ENCODE measurements at regions not wholly inside any gene's neighbourhood (a gene's known extent, or its start where the extent isn't known, plus 50 kb on each side); places are given as distances from the start of the nearest gene placed in this dataset.
"Not testable (repeated sequence)": the region's sequence is repeated elsewhere in the genome, so short reads cannot be mapped to it uniquely, and the experiment has no call there.

GRCh38 chr4:63063760-63064159, 1345.5 kb downstream of the TECRL start:
- no peak for DNase-seq
- no peak overlapping the region for H3K4me3 Mint-ChIP-seq
- Histone ChIP-seq H3K9me3 (ENCODE audit: control insufficient read depth, low read length) (no peaks in the 10 kb centered on the region), H3K27me3 (ENCODE audit: control insufficient read depth, insufficient read depth, low read length, poor library complexity, severe bottlenecking) (no peaks in the 10 kb centered on the region), H3K4me1 (ENCODE audit: control insufficient read depth, insufficient read depth, low read length) (no peaks in the 10 kb centered on the region), H3K4me3 (ENCODE audit: low read length) (no peak overlapping the region), H3K27ac (ENCODE audit: low read depth, low read length) (no peak overlapping the region), H3K36me3 (ENCODE audit: control insufficient read depth, insufficient read depth, low read length) (no peaks in the 10 kb centered on the region), H3K9ac (ENCODE audit: extremely low read depth, low read length, poor library complexity, severe bottlenecking) (no peak overlapping the region)
- no peaks in the 10 kb centered on the region for H3K36me3 Mint-ChIP-seq (ENCODE audit: low read depth)
- no peak for TF ChIP-seq CTCF (conservative IDR thresholded peaks at IDR 0.05)
- WGBS, 2 experiments (ENCODE audit: insufficient coverage in 1 of 2, insufficient read length in 1 of 2): 76% methylated on average over 4 of the region's 4 CpGs; no CpG with 5 or more reads in 1 of the 2 experiments
- no peaks in the 10 kb centered on the region for H3K9me3 Mint-ChIP-seq
- no peaks in the 10 kb centered on the region for H3K27me3 Mint-ChIP-seq (ENCODE audit: insufficient read depth)
- H3K4me1 Mint-ChIP-seq: no peaks in the 10 kb centered on the region
- H3K27ac Mint-ChIP-seq: no peak overlapping the region

- H3K27ac ChIP-seq (ENCODE audit: low read depth, low read length); H3K4me3 Mint-ChIP-seq; H3K9me3 ChIP-seq (ENCODE audit: control insufficient read depth, low read length); H3K4me3 ChIP-seq (ENCODE audit: low read length); DNase-seq; H3K36me3 Mint-ChIP-seq (ENCODE audit: low read depth); H3K27ac Mint-ChIP-seq; H3K4me1 Mint-ChIP-seq; H3K36me3 ChIP-seq (ENCODE audit: control insufficient read depth, insufficient read depth, low read length); H3K27me3 ChIP-seq (ENCODE audit: control insufficient read depth, insufficient read depth, low read length, poor library complexity, severe bottlenecking); H3K9me3 Mint-ChIP-seq; H3K27me3 Mint-ChIP-seq (ENCODE audit: insufficient read depth); H3K9ac ChIP-seq (ENCODE audit: extremely low read depth, low read length, poor library complexity, severe bottlenecking); H3K4me1 ChIP-seq (ENCODE audit: control insufficient read depth, insufficient read depth, low read length): not testable (repeated sequence)
- WGBS, 2 experiments (ENCODE audit: insufficient coverage in 1 of 2, insufficient read length in 1 of 2): 76 to 92% methylated on average over 2 to 3 of the region's 3 CpGs
These were observed 1346.4 kb downstream of the TECRL start for GRCh38 chr4:63062891-63063290.

- H3K27ac ChIP-seq (ENCODE audit: low read depth, low read length): no peak overlapping the region
- 56% methylated on average over 1 of the region's 1 CpG; no CpG with 5 or more reads in 1 of the 2 experiments for WGBS, 2 experiments (ENCODE audit: insufficient coverage in 1 of 2, insufficient read length in 1 of 2)
- H3K4me1 Mint-ChIP-seq: no peaks in the 10 kb centered on the region
These were observed 1359.5 kb downstream of the TECRL start for GRCh38 chr4:63049726-63050125.

More at GRCh38 chr4:63049726-63050125, 1359.5 kb downstream of the TECRL start:
- no peaks in the 10 kb centered on the region for H3K36me3 Mint-ChIP-seq (ENCODE audit: low read depth)
- no peaks in the 10 kb centered on the region for H3K27me3 Mint-ChIP-seq (ENCODE audit: insufficient read depth)
- H3K4me1 ChIP-seq (ENCODE audit: control insufficient read depth, insufficient read depth, low read length): no peaks in the 10 kb centered on the region
- no peak overlapping the region for H3K9ac ChIP-seq (ENCODE audit: extremely low read depth, low read length, poor library complexity, severe bottlenecking)
- H3K4me3 Mint-ChIP-seq: no peak overlapping the region
- no peak for DNase-seq
- peaks cover 8% of the 10 kb centered on the region for H3K9me3 Mint-ChIP-seq
- no peak overlapping the region for H3K4me3 ChIP-seq (ENCODE audit: low read length)
- no peak for TF ChIP-seq CTCF (conservative IDR thresholded peaks at IDR 0.05)
- no peaks in the 10 kb centered on the region for H3K36me3 ChIP-seq (ENCODE audit: control insufficient read depth, insufficient read depth, low read length)
- H3K27me3 ChIP-seq (ENCODE audit: control insufficient read depth, insufficient read depth, low read length, poor library complexity, severe bottlenecking): no peaks in the 10 kb centered on the region
- H3K27ac Mint-ChIP-seq: no peak overlapping the region
- no peaks in the 10 kb centered on the region for H3K9me3 ChIP-seq (ENCODE audit: control insufficient read depth, low read length)
